ENCODE measurements at regions not wholly inside any gene's neighbourhood (a gene's known extent, or its start where the extent isn't known, plus 50 kb on each side); places are given as distances from the start of the nearest gene placed in this dataset.
A peak's percentile ranks its signal among the peaks of the same experiment; 100 is the strongest.

DNA sequence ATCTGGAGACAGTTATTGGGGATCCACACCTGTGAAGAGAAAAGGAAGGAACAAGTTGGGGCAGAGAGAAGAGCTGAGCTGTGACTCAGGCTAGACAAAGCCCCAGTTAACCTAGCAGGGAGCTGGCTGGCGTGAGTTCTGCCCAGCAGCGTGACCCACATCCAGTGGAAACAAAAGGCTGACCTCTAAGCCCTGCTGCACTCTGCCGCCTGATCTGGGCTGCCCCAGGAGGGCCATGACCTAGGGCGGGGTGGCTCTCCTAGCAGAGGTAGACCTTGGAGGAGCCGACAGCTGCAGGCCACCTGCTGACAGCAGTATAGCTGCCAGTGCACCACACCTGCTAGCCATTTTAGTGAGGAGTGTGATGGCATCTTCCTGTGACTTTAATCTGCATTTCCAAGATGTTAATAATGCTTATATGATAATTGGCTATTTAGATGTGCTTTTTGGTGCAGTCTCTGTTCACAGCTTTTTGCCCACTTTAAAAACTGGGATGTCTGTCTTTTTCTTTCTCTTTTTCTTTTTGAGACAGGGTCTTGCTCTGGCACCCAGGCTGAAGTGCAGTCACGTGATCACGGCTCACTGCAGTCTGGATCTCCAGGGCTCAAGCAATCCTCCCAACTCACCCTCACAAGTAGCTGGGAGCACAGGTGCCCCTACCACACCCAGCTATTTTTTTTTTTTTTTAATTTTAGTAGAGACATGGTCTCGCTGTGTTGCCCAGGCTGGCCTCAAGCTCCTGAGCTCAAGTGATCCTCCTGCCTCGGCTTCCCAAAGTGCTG is 78.1 kb downstream of the LSM3 start:
- H3K27me3 Mint-ChIP-seq: peaks cover 6% of the 10 kb centered on the region
- H3K36me3 Mint-ChIP-seq (ENCODE audit: insufficient read depth): no peaks in the 10 kb centered on the region
- no peaks in the 10 kb centered on the region for H3K9me3 Mint-ChIP-seq (ENCODE audit: low read depth)
- H3K4me3 Mint-ChIP-seq (ENCODE audit: low read depth): no peak overlapping the region
- peaks cover 8% of the 10 kb centered on the region for H3K4me1 Mint-ChIP-seq (ENCODE audit: low read depth)
- no peak for DNase-seq (ENCODE audit: low spot score, unreplicated experiment)
- no peak overlapping the region for H3K27ac Mint-ChIP-seq
- TF ChIP-seq, protein P1, sequence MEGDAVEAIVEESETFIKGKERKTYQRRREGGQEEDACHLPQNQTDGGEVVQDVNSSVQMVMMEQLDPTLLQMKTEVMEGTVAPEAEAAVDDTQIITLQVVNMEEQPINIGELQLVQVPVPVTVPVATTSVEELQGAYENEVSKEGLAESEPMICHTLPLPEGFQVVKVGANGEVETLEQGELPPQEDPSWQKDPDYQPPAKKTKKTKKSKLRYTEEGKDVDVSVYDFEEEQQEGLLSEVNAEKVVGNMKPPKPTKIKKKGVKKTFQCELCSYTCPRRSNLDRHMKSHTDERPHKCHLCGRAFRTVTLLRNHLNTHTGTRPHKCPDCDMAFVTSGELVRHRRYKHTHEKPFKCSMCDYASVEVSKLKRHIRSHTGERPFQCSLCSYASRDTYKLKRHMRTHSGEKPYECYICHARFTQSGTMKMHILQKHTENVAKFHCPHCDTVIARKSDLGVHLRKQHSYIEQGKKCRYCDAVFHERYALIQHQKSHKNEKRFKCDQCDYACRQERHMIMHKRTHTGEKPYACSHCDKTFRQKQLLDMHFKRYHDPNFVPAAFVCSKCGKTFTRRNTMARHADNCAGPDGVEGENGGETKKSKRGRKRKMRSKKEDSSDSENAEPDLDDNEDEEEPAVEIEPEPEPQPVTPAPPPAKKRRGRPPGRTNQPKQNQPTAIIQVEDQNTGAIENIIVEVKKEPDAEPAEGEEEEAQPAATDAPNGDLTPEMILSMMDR (IDR thresholded peaks at IDR 0.05; ENCODE audit: unreplicated experiment): no peak

DNA sequence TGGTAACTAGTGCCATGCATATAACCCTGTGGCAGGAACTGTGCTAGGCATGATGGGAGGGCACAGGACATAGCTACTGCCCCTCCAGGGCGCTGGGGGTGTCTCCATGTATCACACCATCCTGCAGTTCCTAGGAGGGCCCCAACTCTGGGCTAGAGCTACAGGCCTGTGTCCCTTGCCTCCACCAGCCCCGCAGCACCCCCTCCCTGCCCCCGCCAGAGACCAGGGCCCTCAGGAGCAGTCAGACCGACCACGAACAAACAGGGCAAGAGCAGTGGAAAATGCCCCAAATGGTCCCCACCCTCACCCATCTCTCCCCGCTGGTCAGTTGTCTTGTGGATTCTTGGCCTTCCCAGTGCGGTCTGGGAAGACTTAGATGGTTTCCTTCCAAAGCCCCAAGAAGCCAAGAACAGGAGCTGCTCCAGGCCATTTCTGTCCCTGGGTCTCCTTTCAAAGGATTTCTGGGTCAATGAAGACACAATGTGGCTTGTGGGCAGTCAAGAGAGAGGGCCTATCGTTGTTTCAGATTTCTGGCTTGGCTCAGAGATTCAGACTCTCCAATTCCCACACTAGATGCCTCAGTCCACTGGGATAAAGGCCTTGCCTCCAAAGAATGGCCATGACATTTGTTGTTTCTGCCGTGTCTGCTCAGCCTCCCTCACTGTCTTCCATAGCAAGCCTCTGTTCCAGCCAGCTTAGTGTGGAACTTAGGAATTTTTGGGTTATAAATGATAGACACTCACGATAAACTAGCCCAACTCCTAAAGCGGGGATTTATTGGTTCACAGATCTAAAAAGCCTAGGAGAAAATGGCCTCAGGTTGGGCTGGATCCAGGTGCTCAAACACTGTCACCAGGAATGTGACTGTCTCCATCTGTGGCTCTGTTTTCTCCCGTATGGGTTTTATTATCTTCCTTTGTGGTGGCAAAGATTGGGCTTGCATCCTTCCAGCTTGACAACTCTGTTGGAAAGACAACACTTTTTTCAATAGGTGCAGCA is 80.6 kb downstream of the LSM3 start:
- H3K36me3 Mint-ChIP-seq (ENCODE audit: insufficient read depth): no peaks in the 10 kb centered on the region
- H3K27me3 Mint-ChIP-seq: peaks cover 13% of the 10 kb centered on the region
- H3K4me3 Mint-ChIP-seq (ENCODE audit: low read depth): no peak overlapping the region
- peaks cover 8% of the 10 kb centered on the region for H3K4me1 Mint-ChIP-seq (ENCODE audit: low read depth)
- DNase-seq (ENCODE audit: low spot score, unreplicated experiment): no peak
- H3K27ac Mint-ChIP-seq: no peak overlapping the region
- H3K9me3 Mint-ChIP-seq (ENCODE audit: low read depth): no peaks in the 10 kb centered on the region
- TF ChIP-seq, protein P1 (IDR thresholded peaks at IDR 0.05; ENCODE audit: unreplicated experiment): no peak

DNA sequence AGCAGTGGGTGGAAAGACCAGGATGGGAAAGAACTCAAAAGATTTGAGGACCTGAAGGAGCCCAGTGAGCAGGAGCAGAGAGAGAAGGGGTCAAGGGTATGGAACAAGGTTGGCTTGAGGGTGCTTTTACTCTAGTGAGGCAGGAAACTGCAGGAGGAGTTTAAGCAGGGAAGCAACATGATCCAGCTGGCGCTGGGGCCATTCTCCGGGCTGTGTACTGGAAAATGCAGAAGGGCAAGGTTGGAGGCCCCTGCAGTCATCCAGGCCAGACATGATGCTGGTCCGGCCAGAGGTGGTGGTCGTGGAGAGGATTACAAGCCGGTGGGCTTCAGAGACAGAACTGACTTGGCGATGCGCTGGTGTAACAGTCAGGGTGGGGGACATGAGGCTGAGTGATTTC is 81.8 kb downstream of the LSM3 start:
- H3K9me3 Mint-ChIP-seq (ENCODE audit: low read depth): no peaks in the 10 kb centered on the region
- H3K4me1 Mint-ChIP-seq (ENCODE audit: low read depth): peaks cover 9% of the 10 kb centered on the region
- H3K4me3 Mint-ChIP-seq (ENCODE audit: low read depth): no peak overlapping the region
- TF ChIP-seq, protein P1 (IDR thresholded peaks at IDR 0.05; ENCODE audit: unreplicated experiment): no peak
- no peak for DNase-seq (ENCODE audit: low spot score, unreplicated experiment)
- peaks cover 14% of the 10 kb centered on the region for H3K27me3 Mint-ChIP-seq
- no peak overlapping the region for H3K27ac Mint-ChIP-seq
- H3K36me3 Mint-ChIP-seq (ENCODE audit: insufficient read depth): no peaks in the 10 kb centered on the region

DNA sequence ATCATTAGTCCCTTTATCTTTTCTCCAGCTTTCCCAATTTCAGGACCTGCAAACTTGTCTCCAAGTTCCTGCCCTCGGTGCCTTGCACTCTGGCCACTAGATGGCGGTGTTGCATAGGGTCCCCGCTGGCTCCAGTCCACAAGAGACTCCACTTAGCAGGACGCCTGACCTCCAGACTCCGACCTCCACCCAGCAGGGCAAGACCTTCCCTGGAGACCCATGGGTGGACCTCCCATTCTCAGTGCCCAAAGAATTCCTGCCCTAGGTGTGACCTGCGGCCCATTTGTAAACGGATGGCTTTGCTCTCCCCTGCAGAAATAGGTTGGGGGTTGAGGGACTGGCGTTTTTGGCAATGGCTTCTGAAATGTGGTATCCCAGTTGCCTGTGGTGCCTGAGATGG is 82.6 kb downstream of the LSM3 start:
- H3K4me1 Mint-ChIP-seq (ENCODE audit: low read depth): peaks cover 11% of the 10 kb centered on the region
- H3K27me3 Mint-ChIP-seq: peaks cover 14% of the 10 kb centered on the region
- H3K36me3 Mint-ChIP-seq (ENCODE audit: insufficient read depth): no peaks in the 10 kb centered on the region
- no peak overlapping the region for H3K4me3 Mint-ChIP-seq (ENCODE audit: low read depth)
- no peaks in the 10 kb centered on the region for H3K9me3 Mint-ChIP-seq (ENCODE audit: low read depth)
- TF ChIP-seq, protein P1 (IDR thresholded peaks at IDR 0.05; ENCODE audit: unreplicated experiment): peak; percentile 96
- no peak overlapping the region for H3K27ac Mint-ChIP-seq
- DNase-seq (ENCODE audit: low spot score, unreplicated experiment): peak; percentile 84

DNA sequence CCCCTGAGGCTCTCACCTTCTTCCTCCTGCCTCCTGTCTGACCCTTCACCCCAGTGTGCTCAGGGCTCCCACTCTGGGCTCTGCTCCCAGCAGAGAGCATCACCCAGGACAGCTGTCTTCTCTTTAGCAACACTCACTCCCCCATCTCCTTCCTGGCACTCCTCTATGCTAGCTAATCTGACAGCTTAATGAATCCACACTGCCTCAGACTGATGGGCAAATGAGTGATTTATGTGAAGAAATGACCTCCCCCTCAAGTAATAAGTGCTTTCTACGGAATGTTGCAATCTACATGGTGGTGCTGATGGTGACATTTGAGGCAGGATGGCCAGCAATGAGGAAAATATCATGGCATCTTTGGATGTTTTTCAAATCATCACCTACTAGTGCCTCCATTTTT is 83.6 kb downstream of the LSM3 start:
- TF ChIP-seq, protein P1 (IDR thresholded peaks at IDR 0.05; ENCODE audit: unreplicated experiment): no peak
- no peaks in the 10 kb centered on the region for H3K36me3 Mint-ChIP-seq (ENCODE audit: insufficient read depth)
- DNase-seq (ENCODE audit: low spot score, unreplicated experiment): no peak

More for the DNA sequence above, 83.6 kb downstream of the LSM3 start:
- Mint-ChIP-seq H3K27me3 (peaks cover 14% of the 10 kb centered on the region), H3K4me3 (ENCODE audit: low read depth) (no peak overlapping the region), H3K27ac (no peak overlapping the region), H3K9me3 (ENCODE audit: low read depth) (no peaks in the 10 kb centered on the region), H3K4me1 (ENCODE audit: low read depth) (peaks cover 16% of the 10 kb centered on the region)

All from progenitor cell of endocrine pancreas (in vitro differentiated cells).